ENCODE measurements at regions not wholly inside any gene's neighbourhood (a gene's known extent, or its start where the extent isn't known, plus 50 kb on each side); places are given as distances from the start of the nearest gene placed in this dataset.

DNA sequence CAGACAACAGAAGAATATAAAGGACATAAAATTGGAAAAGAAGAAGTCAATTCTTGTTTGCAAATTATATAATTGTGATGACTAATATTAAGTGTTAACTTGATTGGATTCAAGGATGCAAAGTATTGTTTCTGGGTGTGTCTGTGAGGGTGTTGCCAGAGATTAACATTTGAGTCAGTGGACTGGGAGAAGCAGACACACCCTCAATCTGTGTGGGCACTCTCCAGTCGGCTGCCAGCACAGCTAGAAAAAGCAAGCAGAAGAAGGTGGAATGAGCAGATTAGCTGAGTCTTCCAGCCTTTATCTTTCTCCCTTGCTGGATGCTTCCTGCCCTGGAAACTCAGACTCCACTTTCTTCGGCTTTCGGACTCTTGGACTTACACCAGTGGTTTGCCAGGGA is 51.7 kb downstream of the UBE2NL start:
- no peak overlapping the region for H3K27ac ChIP-seq
- no peak for TF ChIP-seq CTCF (IDR thresholded peaks at IDR 0.05)
- TF ChIP-seq ZFX (IDR thresholded peaks at IDR 0.05; ENCODE audit: borderline replicate concordance), result no peak

GRCh38 chrX:143940119-143940518 is 56.2 kb downstream of the UBE2NL start:
- TF ChIP-seq ZFX (IDR thresholded peaks at IDR 0.05; ENCODE audit: borderline replicate concordance) (no peak), CTCF (IDR thresholded peaks at IDR 0.05) (no peak)
- no peak overlapping the region for H3K27ac ChIP-seq

DNA sequence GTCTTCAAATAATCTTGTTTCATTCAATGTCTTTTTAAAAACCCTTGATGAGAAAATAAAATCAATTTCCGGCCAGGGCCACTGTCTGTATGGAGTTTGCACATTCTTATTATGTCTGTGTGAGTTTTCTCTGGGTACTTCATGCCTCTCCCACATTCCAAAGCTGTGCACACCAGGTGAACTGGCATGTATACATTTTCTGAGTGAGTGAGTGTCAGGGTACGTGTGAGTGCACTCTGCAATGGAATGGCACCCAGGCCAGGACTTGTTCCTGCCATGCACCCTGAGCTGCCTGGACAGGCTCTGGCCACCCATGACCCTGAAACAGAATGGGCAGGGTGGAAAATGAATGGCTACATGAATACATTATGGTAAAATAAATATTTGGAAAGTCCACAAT is 61.3 kb downstream of the UBE2NL start:
- no peak overlapping the region for H3K27ac ChIP-seq
- no peak for TF ChIP-seq CTCF (IDR thresholded peaks at IDR 0.05)
- TF ChIP-seq ZFX (IDR thresholded peaks at IDR 0.05; ENCODE audit: borderline replicate concordance), result no peak

DNA sequence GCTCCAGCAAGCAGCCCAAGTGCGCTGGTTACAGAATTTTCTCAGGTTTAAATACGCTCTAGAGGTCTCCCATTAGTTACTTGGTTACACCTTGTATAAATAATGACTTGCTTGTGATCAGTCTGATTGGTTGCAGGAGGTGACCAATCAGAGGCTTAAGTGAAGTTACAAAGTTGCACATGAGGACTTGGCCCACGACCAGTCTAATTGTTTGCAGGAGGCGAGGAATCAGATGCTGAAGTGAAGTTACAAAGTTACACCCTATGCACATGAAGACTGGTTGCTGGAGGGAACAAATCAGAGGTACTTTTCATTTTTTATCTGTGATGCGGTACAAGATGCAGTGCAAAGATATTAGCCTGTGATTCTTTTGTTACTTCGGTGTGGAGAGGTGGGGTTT is 80.7 kb downstream of the UBE2NL start:
- no peak for TF ChIP-seq ZFX (IDR thresholded peaks at IDR 0.05; ENCODE audit: borderline replicate concordance)
- TF ChIP-seq CTCF (IDR thresholded peaks at IDR 0.05), result no peak
- no peak overlapping the region for H3K27ac ChIP-seq

- H3K27ac ChIP-seq, result no peak overlapping the region
- TF ChIP-seq ZFX (IDR thresholded peaks at IDR 0.05; ENCODE audit: borderline replicate concordance), result no peak
Observed at GRCh38 chrX:143988356-143988755, 104.5 kb downstream of the UBE2NL start.

DNA sequence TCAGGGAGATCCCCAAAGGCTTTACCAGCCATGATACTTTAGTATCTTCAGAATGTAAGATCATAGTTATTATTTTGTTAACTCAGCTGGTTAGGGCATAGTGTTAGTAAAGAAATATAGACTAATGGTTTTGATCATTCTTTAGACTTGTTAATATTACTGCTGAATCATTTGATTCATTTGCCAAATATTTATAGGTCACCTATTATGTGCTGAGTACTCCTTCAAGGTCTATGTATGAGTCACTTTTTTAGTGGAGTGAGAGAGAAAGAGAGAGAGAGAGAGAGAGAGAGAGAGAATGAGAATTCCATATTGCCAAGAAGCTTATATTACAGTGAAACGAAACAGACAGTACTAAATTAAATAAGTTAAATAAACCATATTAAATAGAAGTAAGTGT is 110.3 kb downstream of the UBE2NL start:
- TF ChIP-seq CTCF (IDR thresholded peaks at IDR 0.05) (no peak), ZFX (IDR thresholded peaks at IDR 0.05; ENCODE audit: borderline replicate concordance) (no peak)
- no peak overlapping the region for H3K27ac ChIP-seq

DNA sequence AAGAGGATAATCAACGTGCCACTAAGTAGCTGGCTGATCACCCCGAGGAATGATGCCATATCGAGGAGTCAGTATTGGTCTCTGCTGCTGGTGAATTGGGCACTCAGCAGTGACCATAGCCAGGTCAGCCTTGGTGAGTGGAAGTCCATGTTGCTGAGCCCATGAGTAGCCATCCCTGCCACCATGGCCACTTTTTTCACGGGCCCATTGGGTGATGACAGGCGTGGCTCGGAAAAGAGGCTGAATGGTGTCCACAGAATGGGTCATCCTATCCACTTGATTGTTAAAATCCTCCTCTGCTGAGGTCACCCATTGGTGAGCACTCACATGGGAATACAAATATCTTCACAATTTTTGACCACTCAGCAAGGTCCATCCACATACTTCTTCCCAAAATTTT is 114.4 kb downstream of the UBE2NL start:
- TF ChIP-seq CTCF (IDR thresholded peaks at IDR 0.05) (no peak), ZFX (IDR thresholded peaks at IDR 0.05; ENCODE audit: borderline replicate concordance) (no peak)
- no peak overlapping the region for H3K27ac ChIP-seq

DNA sequence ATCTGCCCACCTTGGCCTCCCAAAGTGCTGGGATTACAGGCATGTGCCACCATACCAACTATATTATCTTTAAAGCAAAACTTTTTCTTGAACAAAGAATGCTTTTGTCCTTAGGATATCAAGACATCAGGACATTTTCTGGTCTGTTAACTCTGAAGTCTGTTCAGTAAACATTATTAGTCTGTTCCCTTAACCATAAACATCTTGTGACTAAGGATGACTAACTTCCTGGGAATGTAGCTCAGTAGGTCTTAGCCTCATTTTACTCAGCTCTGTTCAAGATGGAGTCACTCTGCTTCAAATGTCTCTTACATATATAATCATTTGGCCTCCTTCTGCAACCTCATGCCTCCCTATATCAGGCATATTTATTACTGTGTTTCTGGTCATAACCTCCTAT is 122.9 kb downstream of the UBE2NL start:
- H3K27ac ChIP-seq, result peak overlapping the region; percentile 30
- no peak for TF ChIP-seq ZFX (IDR thresholded peaks at IDR 0.05; ENCODE audit: borderline replicate concordance)
- no peak for TF ChIP-seq CTCF (IDR thresholded peaks at IDR 0.05)
